ENCODE measurements at regions not wholly inside any gene's neighbourhood (a gene's known extent, or its start where the extent isn't known, plus 50 kb on each side); places are given as distances from the start of the nearest gene placed in this dataset.

- Mint-ChIP-seq H3K36me3 (ENCODE audit: low read depth) (no peaks in the 10 kb centered on the region), H3K27me3 (peaks cover 17% of the 10 kb centered on the region), H3K27ac (no peak overlapping the region), H3K9me3 (peaks cover 3% of the 10 kb centered on the region), H3K4me3 (no peak overlapping the region), H3K4me1 (no peaks in the 10 kb centered on the region)
- no peak for DNase-seq
- ChIA-PET POLR2A (no interaction called here), CTCF (interaction anchor here (1.0 kb wide), 1 partner anchor 10 kb away, joined by 3 read pairs; no protein-coding TSS in a partner anchor)
Measured at GRCh38 chr14:36245223-36245622, 68.7 kb upstream of the PTCSC3 start.

- DNase-seq, result no peak
- no peak overlapping the region for H3K4me3 Mint-ChIP-seq
Measured at GRCh38 chr14:36243183-36243582, 66.7 kb upstream of the PTCSC3 start.

GRCh38 chr14:36241183-36241582, 64.7 kb upstream of the PTCSC3 start:
- DNase-seq, result no peak
- H3K4me1 Mint-ChIP-seq, result no peaks in the 10 kb centered on the region
- ChIA-PET CTCF (no interaction called here), POLR2A (no interaction called here)
- peaks cover 9% of the 10 kb centered on the region for H3K27me3 Mint-ChIP-seq
- no peaks in the 10 kb centered on the region for H3K9me3 Mint-ChIP-seq
- no peak overlapping the region for H3K4me3 Mint-ChIP-seq
- H3K27ac Mint-ChIP-seq, result no peak overlapping the region
- H3K36me3 Mint-ChIP-seq (ENCODE audit: low read depth), result no peaks in the 10 kb centered on the region

More at GRCh38 chr14:36243183-36243582, 66.7 kb upstream of the PTCSC3 start:
- peaks cover 19% of the 10 kb centered on the region for H3K27me3 Mint-ChIP-seq
- H3K27ac Mint-ChIP-seq, result no peak overlapping the region
- H3K36me3 Mint-ChIP-seq (ENCODE audit: low read depth), result no peaks in the 10 kb centered on the region
- H3K9me3 Mint-ChIP-seq, result no peaks in the 10 kb centered on the region
- no peaks in the 10 kb centered on the region for H3K4me1 Mint-ChIP-seq
- CTCF ChIA-PET, result no interaction called here
- POLR2A ChIA-PET, result no interaction called here

GRCh38 chr14:36238666-36239363, 62.3 kb upstream of the PTCSC3 start:
- Mint-ChIP-seq H3K4me3 (no peak overlapping the region), H3K4me1 (no peaks in the 10 kb centered on the region), H3K9me3 (no peaks in the 10 kb centered on the region), H3K27ac (no peak overlapping the region), H3K27me3 (peaks cover 8% of the 10 kb centered on the region), H3K36me3 (ENCODE audit: low read depth) (no peaks in the 10 kb centered on the region)
- DNase-seq, result no peak
- ChIA-PET CTCF (no interaction called here), POLR2A (no interaction called here)

GRCh38 chr14:36233217-36233616, 56.7 kb upstream of the PTCSC3 start:
- H3K36me3 Mint-ChIP-seq (ENCODE audit: low read depth), result no peaks in the 10 kb centered on the region
- CTCF ChIA-PET, result no interaction called here
- H3K4me1 Mint-ChIP-seq, result no peaks in the 10 kb centered on the region
- DNase-seq, result no peak
- no peak overlapping the region for H3K27ac Mint-ChIP-seq
- POLR2A ChIA-PET, result no interaction called here
- H3K4me3 Mint-ChIP-seq, result no peak overlapping the region
- no peaks in the 10 kb centered on the region for H3K9me3 Mint-ChIP-seq
- peaks cover 7% of the 10 kb centered on the region for H3K27me3 Mint-ChIP-seq

- CTCF ChIA-PET, result no interaction called here
- H3K9me3 Mint-ChIP-seq, result no peaks in the 10 kb centered on the region
- no peak overlapping the region for H3K4me3 Mint-ChIP-seq
- H3K36me3 Mint-ChIP-seq (ENCODE audit: low read depth), result no peaks in the 10 kb centered on the region
- POLR2A ChIA-PET, result no interaction called here
- H3K27ac Mint-ChIP-seq, result no peak overlapping the region
- H3K27me3 Mint-ChIP-seq, result peaks cover 2% of the 10 kb centered on the region
- H3K4me1 Mint-ChIP-seq, result no peaks in the 10 kb centered on the region
- DNase-seq, result no peak
Measured at GRCh38 chr14:36229262-36229661, 52.7 kb upstream of the PTCSC3 start.

- Mint-ChIP-seq H3K4me1 (no peaks in the 10 kb centered on the region), H3K36me3 (ENCODE audit: low read depth) (no peaks in the 10 kb centered on the region), H3K9me3 (no peaks in the 10 kb centered on the region), H3K4me3 (no peak overlapping the region), H3K27me3 (peaks cover 2% of the 10 kb centered on the region), H3K27ac (no peak overlapping the region)
- CTCF ChIA-PET, result no interaction called here
- POLR2A ChIA-PET, result no interaction called here
- DNase-seq, result no peak
Measured at GRCh38 chr14:36227802-36228201, 51.3 kb upstream of the PTCSC3 start.

- ChIA-PET POLR2A (no interaction called here), CTCF (no interaction called here)
- Mint-ChIP-seq H3K9me3 (no peaks in the 10 kb centered on the region), H3K27ac (no peak overlapping the region), H3K27me3 (peaks cover 1% of the 10 kb centered on the region), H3K36me3 (ENCODE audit: low read depth) (no peaks in the 10 kb centered on the region), H3K4me3 (no peak overlapping the region), H3K4me1 (no peaks in the 10 kb centered on the region)
- DNase-seq, result no peak
Measured at GRCh38 chr14:36227344-36227743, 50.8 kb upstream of the PTCSC3 start.

Data from activated CD4-positive, alpha-beta T cell treated with anti-CD3 and anti-CD28 coated beads, Interleukin-2, amount 10 ng/mL, durations not matched to agents 7 days and 5 days (primary cell).